GM12873 (cell line): ENCODE measurements at regions not wholly inside any gene's neighbourhood (a gene's known extent, or its start where the extent isn't known, plus 50 kb on each side); places are given as distances from the start of the nearest gene placed in this dataset.

Source experiments
- CTCF ChIP-seq: IDR thresholded peaks from 2 replicates; pipeline ENCODE4 v1.5.1; 2012; ENCODE audit warnings: low read depth, mild to moderate bottlenecking, moderate library complexity, low read length, control low read depth; ENCODE audit not compliant: insufficient read depth; ENCODE audit errors: missing control alignments

GRCh38 chr13:104296286-104296685 is 1230.1 kb upstream of the SLC10A2 start:
- no peak for TF ChIP-seq CTCF

GRCh38 chr13:104295537-104295936 is 1229.3 kb upstream of the SLC10A2 start:
- no peak for TF ChIP-seq CTCF

- TF ChIP-seq CTCF, result no peak
These were observed 1223.2 kb upstream of the SLC10A2 start for GRCh38 chr13:104289400-104289799.

- TF ChIP-seq CTCF, result no peak
These were observed 1222.3 kb upstream of the SLC10A2 start for GRCh38 chr13:104288496-104288895.

- TF ChIP-seq CTCF, result no peak
These were observed 1220.5 kb upstream of the SLC10A2 start for GRCh38 chr13:104286566-104287290.

- TF ChIP-seq CTCF, result no peak
These were observed 1215.7 kb upstream of the SLC10A2 start for GRCh38 chr13:104281910-104282309.

GRCh38 chr13:104270731-104271130 is 1204.5 kb upstream of the SLC10A2 start:
- no peak for TF ChIP-seq CTCF
